Right lobe of liver (tissue), 6 donors: ENCODE measurements at regions not wholly inside any gene's neighbourhood (a gene's known extent, or its start where the extent isn't known, plus 50 kb on each side); places are given as distances from the start of the nearest gene placed in this dataset.

Source experiments
- ATAC-seq, 4 donors: fragments of 200-7000 bp; cut with Tn5 transposase; one replicate each; pipeline ENCODE4 v1.9.1; 2020; ENCODE audit warnings: mild to moderate bottlenecking in 4 of 4, moderate library complexity in 4 of 4
- DNase-seq, 3 donors: peaks; one replicate each; pipeline ENCODE4 v3.0.0-alpha.2; 2020
- H3K27ac ChIP-seq, 3 donors: fragments of 200-600 bp; one replicate each; pipeline ENCODE4 v1.8.0; 2022
- H3K27me3 ChIP-seq, 2 donors: fragments of 200-600 bp; one replicate each; pipeline ENCODE4 v1.8.0; 2022
- H3K36me3 ChIP-seq, 4 donors: fragments of 200-600 bp; sonication (generic) in 1 of 4; one replicate each; pipeline versions ENCODE4 v1.5.1 to v1.8.0; 2017 to 2022; ENCODE audit warnings: control low read depth in 1 of 4
- H3K4me1 ChIP-seq, 4 donors: fragments of 200-600 bp; sonication (generic) in 1 of 4; one replicate each; pipeline versions ENCODE4 v1.5.1 to v1.8.0; 2017 to 2022; ENCODE audit warnings: control low read depth in 1 of 4
- H3K4me3 ChIP-seq, 3 donors: fragments of 200-600 bp; one replicate each; pipeline ENCODE4 v1.8.0; 2022
- H3K9me3 ChIP-seq, 4 donors: fragments of 200-600 bp; sonication (generic) in 1 of 4; one replicate each; pipeline versions ENCODE4 v1.5.1 to v1.8.0; 2017 to 2022; ENCODE audit warnings: control low read depth in 1 of 4
- POLR2A ChIP-seq: fragments of 450-650 bp; IDR thresholded peaks from one replicate; pipeline ENCODE4 v1.6.1; 2017; ENCODE audit warnings: antibody characterized with exemption, mild to moderate bottlenecking
- WGBS: methylation state at CpG from one replicate; pipeline ENCODE4 v1.1.6; 2018; ENCODE audit warnings: low coverage, low lambda C conversion rate; ENCODE audit not compliant: insufficient coverage; ENCODE audit errors: missing lambda C conversion rate; 5-methylcytosine and 5-hydroxymethylcytosine counted together
- intact Hi-C, 2 donors: fragments of 100-400 bp; cut with DNase I; formaldehyde crosslinking; loops; one replicate each; pipeline versions ENCODE4 v1.11.2 to v1.14.1; 2022
- TF ChIP-seq, protein P1 (sequence below), 4 donors: fragments of 200-600 bp in 3 of 4; fragments of 450-650 bp in 1 of 4; IDR thresholded peaks; one replicate each; pipeline versions ENCODE4 v1.5.1 to v1.8.0; 2016 to 2022; ENCODE audit warnings: antibody characterized with exemption in 4 of 4, mild to moderate bottlenecking in 2 of 4
- donor health status: DM: no; HTN: yes; CAD: no.
- donor health status: DM: no; HTN: no; CAD: no.
- donor health status: DM: no; HTN: no; CAD: no.
- donor health status: DM: no; HTN: yes; CAD: no.
- donor health status: DM: no; HTN: yes; CAD: no.

DNA sequence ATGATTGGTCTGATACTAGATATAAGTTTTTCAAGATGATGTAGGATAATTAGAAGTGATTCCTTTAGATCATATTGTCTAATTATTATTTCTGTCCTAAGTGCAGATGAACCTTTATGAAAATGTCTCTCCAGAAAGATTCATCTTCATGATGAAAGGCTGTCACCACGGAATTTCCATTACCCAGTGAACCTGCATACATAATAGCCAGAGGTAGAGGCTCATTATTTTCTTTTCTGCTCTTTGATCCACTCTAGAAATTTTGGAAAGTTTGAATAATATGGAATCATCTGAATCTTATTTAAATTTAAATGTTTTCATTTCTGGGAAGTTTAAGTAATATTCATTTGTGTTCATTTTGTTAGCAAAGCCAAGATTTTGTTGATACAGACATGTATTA, 137.1 kb upstream of the ATP2B1 start:
- 58% methylated on average over 1 of the region's 1 CpG for WGBS
- Histone ChIP-seq H3K27me3 (no peaks in the 10 kb centered on the region), H3K27ac (no peak overlapping the region), H3K36me3 (no peaks in the 10 kb centered on the region), H3K4me3 (no peak overlapping the region), H3K4me1 (no peaks in the 10 kb centered on the region), H3K9me3 (no peaks in the 10 kb centered on the region)
- intact Hi-C loops, result no loop called here
- TF ChIP-seq, protein P1, sequence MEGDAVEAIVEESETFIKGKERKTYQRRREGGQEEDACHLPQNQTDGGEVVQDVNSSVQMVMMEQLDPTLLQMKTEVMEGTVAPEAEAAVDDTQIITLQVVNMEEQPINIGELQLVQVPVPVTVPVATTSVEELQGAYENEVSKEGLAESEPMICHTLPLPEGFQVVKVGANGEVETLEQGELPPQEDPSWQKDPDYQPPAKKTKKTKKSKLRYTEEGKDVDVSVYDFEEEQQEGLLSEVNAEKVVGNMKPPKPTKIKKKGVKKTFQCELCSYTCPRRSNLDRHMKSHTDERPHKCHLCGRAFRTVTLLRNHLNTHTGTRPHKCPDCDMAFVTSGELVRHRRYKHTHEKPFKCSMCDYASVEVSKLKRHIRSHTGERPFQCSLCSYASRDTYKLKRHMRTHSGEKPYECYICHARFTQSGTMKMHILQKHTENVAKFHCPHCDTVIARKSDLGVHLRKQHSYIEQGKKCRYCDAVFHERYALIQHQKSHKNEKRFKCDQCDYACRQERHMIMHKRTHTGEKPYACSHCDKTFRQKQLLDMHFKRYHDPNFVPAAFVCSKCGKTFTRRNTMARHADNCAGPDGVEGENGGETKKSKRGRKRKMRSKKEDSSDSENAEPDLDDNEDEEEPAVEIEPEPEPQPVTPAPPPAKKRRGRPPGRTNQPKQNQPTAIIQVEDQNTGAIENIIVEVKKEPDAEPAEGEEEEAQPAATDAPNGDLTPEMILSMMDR (IDR thresholded peaks at IDR 0.05), result no peak
- no peak for TF ChIP-seq POLR2A
- ATAC-seq (no peak), DNase-seq (no peak)

DNA sequence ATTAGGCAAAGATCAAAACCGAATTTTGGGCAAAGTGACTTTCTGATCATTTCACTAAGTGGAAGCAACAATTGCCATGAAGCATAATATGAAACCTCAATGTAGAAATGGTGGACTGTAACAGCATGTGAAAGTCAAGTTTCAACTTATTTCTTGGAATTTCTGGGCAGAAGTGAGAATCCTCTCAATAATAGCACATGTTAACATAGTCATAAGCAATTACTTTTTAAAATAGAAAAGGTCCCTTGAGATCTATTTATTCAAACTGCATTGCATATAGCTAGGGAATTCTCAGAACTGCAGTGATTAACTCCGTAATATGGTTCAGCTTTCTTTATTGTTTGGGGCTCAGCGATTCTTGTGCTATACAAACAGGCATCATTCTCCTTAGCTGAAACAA, 136.7 kb upstream of the ATP2B1 start:
- no peak for TF ChIP-seq POLR2A
- TF ChIP-seq, protein P1 (IDR thresholded peaks at IDR 0.05), result no peak
- no peaks in the 10 kb centered on the region for H3K36me3 ChIP-seq
- no peak for DNase-seq
- ATAC-seq, result no peak
- no peak overlapping the region for H3K4me3 ChIP-seq
- no peaks in the 10 kb centered on the region for H3K4me1 ChIP-seq
- H3K27ac ChIP-seq, result no peak overlapping the region
- H3K27me3 ChIP-seq, result no peaks in the 10 kb centered on the region
- intact Hi-C loops, result no loop called here
- no peaks in the 10 kb centered on the region for H3K9me3 ChIP-seq
- WGBS, result 61% methylated on average over 3 of the region's 3 CpGs

DNA sequence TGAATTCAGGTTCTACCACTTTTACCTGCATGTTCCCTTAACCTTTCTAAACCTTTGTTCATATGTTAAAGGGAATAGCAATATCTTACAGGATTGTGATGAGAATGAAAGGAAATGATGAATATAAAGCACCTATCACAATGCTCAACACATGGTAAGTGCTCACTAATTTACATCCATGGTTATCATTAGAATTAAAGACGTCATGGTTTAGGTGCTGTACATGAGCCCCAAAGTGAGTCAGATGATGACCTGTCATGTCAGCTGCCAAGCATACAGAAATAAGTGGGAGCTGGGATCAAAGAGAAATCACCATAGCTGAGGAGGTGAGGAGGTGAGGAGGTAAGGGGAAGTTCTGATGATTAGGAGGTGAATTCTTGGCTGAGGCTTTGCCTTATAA, 135.9 kb upstream of the ATP2B1 start:
- intact Hi-C loops, result no loop called here
- Histone ChIP-seq H3K9me3 (no peaks in the 10 kb centered on the region), H3K27me3 (no peaks in the 10 kb centered on the region), H3K36me3 (no peaks in the 10 kb centered on the region), H3K4me3 (no peak overlapping the region), H3K4me1 (no peaks in the 10 kb centered on the region), H3K27ac (no peak overlapping the region)
- no peak for DNase-seq
- WGBS, result 73% methylated on average over 1 of the region's 1 CpG
- ATAC-seq, result no peak
- no peak for TF ChIP-seq POLR2A
- TF ChIP-seq, protein P1 (IDR thresholded peaks at IDR 0.05), result no peak

DNA sequence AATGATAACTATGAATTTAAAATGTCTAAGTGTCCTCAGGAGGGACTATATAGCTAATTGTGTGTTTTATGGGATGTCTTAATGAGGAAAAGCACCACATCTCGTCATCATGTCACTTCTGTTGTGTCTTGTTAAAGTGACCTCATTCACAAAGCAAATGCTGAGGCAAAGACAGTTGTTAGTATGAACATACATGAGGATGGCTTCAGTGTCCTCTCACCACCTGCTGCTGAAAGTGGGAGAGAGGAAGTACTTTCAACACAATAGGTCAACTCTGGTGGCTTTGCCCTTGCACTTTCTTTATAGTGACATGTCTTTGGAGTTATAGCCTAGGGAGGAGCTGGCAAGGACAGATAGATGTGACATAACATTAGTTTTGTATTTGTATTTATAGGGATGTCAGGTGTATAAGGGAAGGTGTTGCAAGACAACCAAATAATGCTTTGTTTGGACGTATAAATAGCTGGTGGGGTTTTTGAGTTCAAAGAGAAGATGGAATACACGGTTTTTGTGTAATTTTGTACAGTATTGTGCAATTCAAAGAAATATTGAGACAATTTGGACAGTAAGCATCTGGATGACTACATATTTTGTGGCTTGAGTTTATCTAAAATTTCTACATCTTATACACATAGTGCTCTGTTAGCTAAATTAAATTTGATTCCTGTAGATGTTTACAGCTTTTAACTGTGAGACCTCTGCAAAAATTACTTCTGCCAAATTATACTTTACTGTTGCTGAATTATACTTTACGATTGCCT, 131.7 kb upstream of the ATP2B1 start:
- 37% methylated on average over 4 of the region's 4 CpGs for WGBS
- no peaks in the 10 kb centered on the region for H3K27me3 ChIP-seq

More for the DNA sequence above, 131.7 kb upstream of the ATP2B1 start:
- Histone ChIP-seq H3K4me3 (no peak overlapping the region), H3K36me3 (no peaks in the 10 kb centered on the region), H3K4me1 (no peaks in the 10 kb centered on the region), H3K27ac (no peak overlapping the region), H3K9me3 (no peaks in the 10 kb centered on the region)
- no peak for ATAC-seq
- intact Hi-C loops, result no loop called here
- DNase-seq, result no peak
- no peak for TF ChIP-seq POLR2A
- TF ChIP-seq, protein P1 (IDR thresholded peaks at IDR 0.05), result no peak
